DLD1 (cell line): ENCODE measurements at regions not wholly inside any gene's neighbourhood (a gene's known extent, or its start where the extent isn't known, plus 50 kb on each side); places are given as distances from the start of the nearest gene placed in this dataset.

ENCODE experiments used
- in situ Hi-C: cut with HindIII; loops from 2 replicates; pipeline ENCODE4 v1.10.0; 2017; ENCODE audit warnings: low sequenced_read_pairs

- in situ Hi-C loops = loop anchor here (25.0 kb wide), 1 partner anchor 145 kb away; no protein-coding TSS in a partner anchor
Observed at GRCh38 chr6:170117111-170117972, 173.5 kb downstream of the DLL1 start.

- in situ Hi-C loops = loop anchor here (25.0 kb wide), 1 partner anchor 146 kb away; no protein-coding TSS in a partner anchor
Observed at GRCh38 chr6:170116636-170117035, 174.2 kb downstream of the DLL1 start.

DNA sequence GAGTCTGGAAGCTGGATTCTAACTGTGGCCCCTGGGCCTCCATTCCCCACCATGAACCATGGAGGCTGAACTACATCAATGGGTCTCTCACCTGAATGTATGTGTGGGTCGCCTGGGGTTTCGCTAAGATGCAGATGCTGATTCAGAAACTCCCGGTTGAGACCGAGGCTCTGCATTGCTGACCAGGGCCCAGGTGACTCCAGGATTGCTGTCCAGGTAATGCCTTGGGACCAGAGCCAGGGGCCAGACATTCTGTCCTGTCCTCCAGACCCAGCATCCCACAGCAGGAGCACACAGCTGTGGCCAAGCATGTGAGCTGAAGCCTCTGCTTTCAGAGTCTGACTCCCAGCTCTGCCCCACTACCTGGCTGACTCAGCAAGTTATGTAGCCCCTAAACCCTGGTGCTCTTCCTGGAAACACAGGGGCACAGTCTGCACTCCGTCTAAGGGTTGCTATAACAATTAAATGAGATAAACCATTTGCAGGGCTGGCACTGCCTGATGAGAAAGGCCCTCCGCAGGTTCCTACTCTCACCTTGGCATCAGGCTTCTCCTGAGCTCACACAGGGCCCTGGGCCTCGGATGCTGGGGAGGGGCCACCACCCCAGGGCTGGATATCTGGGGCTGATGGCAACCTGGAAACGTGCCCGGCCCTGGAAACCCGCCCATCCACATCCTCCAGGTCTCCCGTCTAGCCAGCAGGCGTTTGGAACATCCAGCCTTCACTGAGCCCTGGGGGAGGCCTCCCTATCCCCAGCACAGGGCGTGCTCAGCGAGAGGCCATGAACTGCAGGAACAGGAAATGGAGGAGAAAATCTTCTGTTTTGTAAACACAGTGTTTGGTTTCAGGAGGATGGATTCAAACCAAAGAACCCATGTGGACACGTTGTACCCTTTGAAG lies 175.7 kb downstream of the DLL1 start:
- in situ Hi-C loops = loop anchor here (25.0 kb wide), 1 partner anchor 147 kb away; no protein-coding TSS in a partner anchor

DNA sequence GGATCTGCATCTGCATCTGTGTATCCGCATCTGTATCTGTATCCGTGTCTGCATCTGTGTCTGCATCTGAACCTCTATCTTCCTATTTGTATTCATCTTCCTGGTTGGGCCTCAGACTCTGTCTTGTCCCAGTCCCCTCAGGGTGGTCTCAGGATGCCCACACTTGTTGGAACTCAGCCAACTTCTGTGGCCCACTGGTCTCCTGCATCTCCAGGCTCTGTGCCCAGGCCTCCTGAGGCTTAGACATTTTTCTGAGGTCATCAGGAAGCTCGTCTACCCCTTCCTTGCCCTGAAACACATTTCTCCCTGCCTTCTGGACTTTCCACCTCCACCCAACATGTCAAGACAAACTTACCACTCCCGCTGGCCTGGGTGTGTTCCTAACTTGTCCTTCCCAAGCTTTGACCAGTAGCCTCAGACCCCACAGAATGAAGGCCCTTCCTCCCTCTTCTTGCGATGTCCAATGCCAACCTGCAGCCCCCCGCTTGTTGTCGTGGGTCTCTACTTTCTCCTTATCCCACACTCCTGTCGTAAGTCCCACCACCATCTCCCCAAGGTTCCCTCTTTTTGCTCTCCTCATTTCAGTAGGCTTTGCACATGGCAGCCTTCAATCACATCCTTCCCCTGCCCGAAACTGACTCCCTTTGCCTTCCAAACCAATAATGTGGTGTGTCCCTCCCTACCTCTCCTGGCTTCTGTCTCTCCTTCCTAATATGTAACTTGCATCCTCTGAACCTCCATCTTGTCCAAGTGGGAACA lies 176.5 kb downstream of the DLL1 start:
- in situ Hi-C loops = loop anchor here (25.0 kb wide), 1 partner anchor 148 kb away; no protein-coding TSS in a partner anchor

DNA sequence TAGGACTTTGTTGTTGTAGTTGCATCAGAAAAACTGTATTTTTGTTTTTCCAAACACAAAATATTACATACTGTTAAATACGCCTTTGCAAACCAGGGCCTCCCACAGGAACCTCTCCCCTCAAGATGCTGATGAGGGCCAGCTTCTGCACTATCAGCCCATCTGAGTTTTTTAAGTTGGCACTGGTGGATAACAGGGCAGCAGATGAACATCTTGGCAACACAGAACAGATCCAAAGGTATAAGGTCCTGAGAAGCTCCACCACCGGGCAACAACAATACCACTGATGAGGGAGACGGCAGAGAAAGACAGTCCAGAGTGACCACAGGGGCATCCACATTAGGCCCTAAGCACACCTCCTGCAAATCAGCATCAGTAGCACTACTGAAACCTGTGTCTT lies 177.7 kb downstream of the DLL1 start:
- in situ Hi-C loops = loop anchor here (25.0 kb wide), 1 partner anchor 149 kb away; no protein-coding TSS in a partner anchor

DNA sequence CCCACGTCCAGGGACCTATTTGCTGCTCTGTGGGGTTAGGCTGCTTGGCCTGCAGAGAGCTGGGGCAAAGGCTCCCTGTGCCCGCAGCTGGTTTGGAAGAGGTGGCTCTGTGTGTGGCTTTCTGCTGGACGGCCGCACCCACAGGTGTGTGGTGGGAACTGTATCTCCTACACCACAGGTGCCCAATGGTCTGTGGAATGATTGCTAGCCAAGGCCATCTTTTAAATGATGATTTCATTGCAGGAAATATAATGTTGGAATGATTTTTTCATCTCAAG lies 178.4 kb downstream of the DLL1 start:
- in situ Hi-C loops = loop anchor here (25.0 kb wide), 1 partner anchor 150 kb away; no protein-coding TSS in a partner anchor

DNA sequence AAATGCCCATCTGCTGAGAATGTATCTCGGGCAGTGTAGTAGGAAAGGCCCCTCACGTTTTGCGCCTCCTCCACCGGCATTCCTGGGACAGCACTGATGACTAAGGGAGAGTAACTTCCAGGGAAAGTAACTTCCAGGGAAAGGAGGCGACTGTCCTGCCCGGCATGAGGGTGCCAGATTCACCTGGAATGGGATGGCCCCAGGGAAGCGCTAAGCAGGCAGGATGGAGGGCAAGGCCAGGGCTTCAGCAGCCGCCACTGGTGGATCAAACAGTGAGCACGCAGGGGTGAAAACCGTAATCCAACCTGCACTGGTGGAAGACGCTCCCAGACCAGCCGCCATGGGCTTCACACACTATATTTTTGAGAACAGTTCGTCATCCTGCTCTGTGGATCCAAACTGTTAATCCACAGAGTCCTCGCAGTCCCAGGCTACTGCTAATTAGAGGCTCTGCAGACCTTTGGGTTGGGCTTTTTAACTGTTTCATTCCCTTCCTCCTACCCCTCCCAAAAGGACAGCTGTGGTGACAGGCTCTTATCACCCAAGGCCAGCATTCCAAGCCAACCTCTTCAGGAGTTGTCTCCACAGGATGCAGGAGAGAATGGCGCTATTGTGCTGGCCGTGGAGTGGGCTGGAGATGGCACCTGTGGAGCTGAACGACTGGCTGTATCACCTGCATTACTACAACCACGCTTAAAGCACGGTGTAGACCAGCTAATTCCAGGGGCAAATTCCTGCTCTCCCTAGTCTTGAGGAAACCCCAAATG lies 178.9 kb downstream of the DLL1 start:
- in situ Hi-C loops = loop anchor here (25.0 kb wide), 1 partner anchor 150 kb away; no protein-coding TSS in a partner anchor

- in situ Hi-C loops = loop anchor here (25.0 kb wide), 1 partner anchor 151 kb away; no protein-coding TSS in a partner anchor
Observed at GRCh38 chr6:170111141-170111664, 179.7 kb downstream of the DLL1 start.

- in situ Hi-C loops = loop anchor here (25.0 kb wide), 1 partner anchor 152 kb away; no protein-coding TSS in a partner anchor
Observed at GRCh38 chr6:170110201-170111140, 180.4 kb downstream of the DLL1 start.

GRCh38 chr6:170108890-170109587 lies 181.8 kb downstream of the DLL1 start:
- in situ Hi-C loops = loop anchor here (25.0 kb wide), 1 partner anchor 153 kb away; no protein-coding TSS in a partner anchor

- in situ Hi-C loops = loop anchor here (25.0 kb wide), 1 partner anchor 154 kb away; no protein-coding TSS in a partner anchor
Observed at GRCh38 chr6:170108456-170108855, 182.4 kb downstream of the DLL1 start.

- in situ Hi-C loops = loop anchor here (25.0 kb wide), 1 partner anchor 155 kb away; no protein-coding TSS in a partner anchor
Observed at GRCh38 chr6:170107606-170108222, 183.2 kb downstream of the DLL1 start.

GRCh38 chr6:170106906-170107525 lies 183.9 kb downstream of the DLL1 start:
- in situ Hi-C loops = loop anchor here (25.0 kb wide), 1 partner anchor 155 kb away; no protein-coding TSS in a partner anchor

DNA sequence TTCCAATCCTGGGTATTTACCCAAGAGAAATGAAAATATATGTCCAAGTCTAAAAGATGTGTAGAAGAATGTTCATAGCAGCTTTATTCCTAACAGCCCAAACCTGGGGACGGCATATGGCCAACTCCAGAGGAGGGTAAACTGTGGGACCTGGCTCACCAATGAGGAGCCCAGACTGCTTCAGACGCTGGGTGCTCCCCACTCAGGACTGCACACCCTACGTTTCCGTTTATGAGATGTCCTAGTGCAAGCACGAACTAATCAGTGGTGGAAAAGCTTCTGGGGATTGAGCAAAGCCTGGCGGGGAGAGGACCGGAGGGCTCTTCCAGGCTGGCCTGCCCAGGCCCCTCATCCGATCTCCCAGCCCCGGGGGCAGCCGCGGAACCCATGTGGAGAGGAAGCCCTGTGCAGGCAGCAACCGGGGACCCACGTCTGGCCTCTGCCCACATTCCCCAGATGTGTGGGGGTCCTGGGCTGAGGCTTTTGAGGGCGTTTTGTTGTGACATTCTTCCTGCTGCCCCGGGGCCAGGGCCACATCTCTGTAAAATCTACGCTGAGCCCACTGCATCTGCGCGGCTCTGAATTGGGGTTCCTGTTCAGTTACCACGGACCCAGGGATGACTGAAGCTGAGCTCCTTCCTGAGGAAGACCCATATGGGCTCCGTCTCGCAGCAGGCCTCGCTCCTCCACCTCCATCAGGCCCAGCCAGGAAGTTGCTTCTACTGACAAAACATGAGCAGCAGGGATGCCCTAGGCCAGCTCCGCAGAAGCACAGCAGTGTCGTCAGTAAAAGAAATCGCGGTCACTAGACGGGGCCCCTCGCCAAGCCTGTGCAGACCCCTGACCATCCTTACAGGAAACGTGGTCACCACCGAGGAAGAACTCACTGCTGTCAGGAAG lies 188.0 kb downstream of the DLL1 start:
- in situ Hi-C loops = loop anchor here (25.0 kb wide), 1 partner anchor 159 kb away; no protein-coding TSS in a partner anchor

DNA sequence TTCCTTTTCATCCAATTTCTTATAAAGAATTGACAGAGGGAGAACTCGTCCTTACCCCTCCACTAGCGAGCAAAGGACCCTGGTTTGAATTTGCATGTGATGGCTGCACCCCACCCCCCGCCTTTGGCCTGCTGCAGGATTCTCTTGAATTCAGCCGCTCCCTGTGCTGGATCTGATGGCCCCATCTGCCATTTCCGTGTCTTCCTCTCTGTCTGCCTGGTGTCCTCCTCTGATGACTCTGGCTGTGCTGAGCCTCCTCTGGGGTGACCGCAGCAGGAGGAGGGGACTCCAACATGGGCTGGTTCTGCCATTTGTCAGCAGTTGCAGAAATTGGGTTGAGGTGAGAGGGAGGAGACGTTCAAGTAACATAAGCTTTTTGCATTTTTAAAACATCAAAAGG lies 188.8 kb downstream of the DLL1 start:
- in situ Hi-C loops = loop anchor here (25.0 kb wide), 1 partner anchor 160 kb away; no protein-coding TSS in a partner anchor
